PC-3 (cell line): ENCODE measurements at regions not wholly inside any gene's neighbourhood (a gene's known extent, or its start where the extent isn't known, plus 50 kb on each side); places are given as distances from the start of the nearest gene placed in this dataset.

Source experiments
- EZH2 ChIP-seq: fragments of 300-600 bp; sonication (generic); IDR thresholded peaks from one replicate; pipeline ENCODE4 v1.6.1; 2017; ENCODE audit warnings: antibody characterized with exemption, mild to moderate bottlenecking, low read length; ENCODE audit not compliant: unreplicated experiment
- TF ChIP-seq, protein P1 (sequence below): fragments of 300-600 bp; sonication (generic); conservative IDR thresholded peaks from 2 replicates; pipeline ENCODE4 v1.5.1; 2017; ENCODE audit warnings: antibody characterized with exemption, low read depth, mild to moderate bottlenecking, low read length

DNA sequence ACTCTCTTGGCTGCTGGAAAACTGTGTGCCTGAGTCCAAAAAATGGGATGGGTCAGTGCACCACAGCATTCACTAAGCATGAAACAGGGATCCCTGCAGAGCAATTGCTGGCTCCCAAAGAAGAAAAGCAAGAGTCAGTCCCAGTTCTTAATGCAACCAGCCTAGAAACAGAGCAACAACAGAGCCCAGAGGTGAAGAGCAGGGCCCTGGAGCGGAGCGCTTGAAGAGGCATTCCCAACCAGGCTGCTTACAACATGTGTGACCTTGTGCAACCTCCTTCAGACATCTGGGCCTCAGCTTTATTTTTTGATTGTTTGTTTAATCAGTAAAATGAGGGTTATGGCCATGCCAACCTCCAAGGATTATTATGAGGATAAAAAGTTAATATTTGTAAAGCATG, 543.7 kb upstream of the COBL start:
- TF ChIP-seq, protein P1, sequence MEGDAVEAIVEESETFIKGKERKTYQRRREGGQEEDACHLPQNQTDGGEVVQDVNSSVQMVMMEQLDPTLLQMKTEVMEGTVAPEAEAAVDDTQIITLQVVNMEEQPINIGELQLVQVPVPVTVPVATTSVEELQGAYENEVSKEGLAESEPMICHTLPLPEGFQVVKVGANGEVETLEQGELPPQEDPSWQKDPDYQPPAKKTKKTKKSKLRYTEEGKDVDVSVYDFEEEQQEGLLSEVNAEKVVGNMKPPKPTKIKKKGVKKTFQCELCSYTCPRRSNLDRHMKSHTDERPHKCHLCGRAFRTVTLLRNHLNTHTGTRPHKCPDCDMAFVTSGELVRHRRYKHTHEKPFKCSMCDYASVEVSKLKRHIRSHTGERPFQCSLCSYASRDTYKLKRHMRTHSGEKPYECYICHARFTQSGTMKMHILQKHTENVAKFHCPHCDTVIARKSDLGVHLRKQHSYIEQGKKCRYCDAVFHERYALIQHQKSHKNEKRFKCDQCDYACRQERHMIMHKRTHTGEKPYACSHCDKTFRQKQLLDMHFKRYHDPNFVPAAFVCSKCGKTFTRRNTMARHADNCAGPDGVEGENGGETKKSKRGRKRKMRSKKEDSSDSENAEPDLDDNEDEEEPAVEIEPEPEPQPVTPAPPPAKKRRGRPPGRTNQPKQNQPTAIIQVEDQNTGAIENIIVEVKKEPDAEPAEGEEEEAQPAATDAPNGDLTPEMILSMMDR: no peak
- TF ChIP-seq EZH2: no peak
